Upper lobe of left lung (tissue), 4 donors: ENCODE measurements at regions not wholly inside any gene's neighbourhood (a gene's known extent, or its start where the extent isn't known, plus 50 kb on each side); places are given as distances from the start of the nearest gene placed in this dataset.

Experiments used
- EP300 ChIP-seq, 4 donors: sonication (generic); formaldehyde crosslinking; IDR thresholded peaks; one replicate each; pipeline ENCODE4 v1.5.1; 2017; ENCODE audit warnings: antibody characterized with exemption in 4 of 4, control low read depth in 2 of 4
- TF ChIP-seq, protein P1 (sequence below), 6 experiments: fragments of 450-650 bp in 4 of 6; fragments of 200-600 bp in 2 of 6; sonication (generic) in 2 of 6; IDR thresholded peaks; one replicate each; pipeline ENCODE4 v1.5.1; 2016 to 2019; ENCODE audit warnings: antibody characterized with exemption in 6 of 6

DNA sequence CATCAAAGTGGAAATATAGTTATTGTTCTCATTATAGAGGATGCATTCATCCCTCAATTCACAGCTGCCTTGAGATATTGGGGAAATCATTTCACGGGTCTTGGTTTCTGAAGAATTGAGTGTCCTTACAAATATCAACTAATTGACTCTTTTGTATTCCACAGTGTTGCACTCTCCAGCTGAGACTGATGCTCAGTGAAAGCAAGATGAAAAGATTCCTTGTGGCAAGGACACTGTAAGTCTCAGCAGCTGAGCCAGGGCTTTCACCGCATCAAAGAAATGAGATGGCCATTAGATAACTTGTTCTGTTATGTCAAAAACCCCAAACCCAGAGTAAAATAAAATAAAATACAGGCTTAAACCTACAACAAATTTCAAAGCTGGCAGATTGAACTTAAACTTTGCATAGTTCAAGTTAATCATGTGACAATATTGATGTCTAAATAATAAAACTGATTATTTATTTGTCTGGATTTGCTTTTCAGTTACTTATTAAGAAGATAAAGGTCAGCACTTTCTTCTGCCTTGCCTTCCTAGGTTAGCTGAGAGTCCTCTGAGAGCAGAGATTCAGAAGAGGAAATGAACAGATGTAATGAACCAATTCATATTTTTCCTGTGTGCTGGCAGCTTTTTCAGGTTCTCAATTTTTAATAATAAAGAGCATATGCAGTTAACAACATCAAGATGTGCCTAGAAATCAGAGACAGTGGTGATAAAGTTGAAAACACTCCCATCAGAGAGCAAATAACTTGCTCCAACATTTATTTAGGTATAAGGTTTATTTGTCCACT lies 82.4 kb upstream of the SMLR1 start:
- TF ChIP-seq, protein P1, sequence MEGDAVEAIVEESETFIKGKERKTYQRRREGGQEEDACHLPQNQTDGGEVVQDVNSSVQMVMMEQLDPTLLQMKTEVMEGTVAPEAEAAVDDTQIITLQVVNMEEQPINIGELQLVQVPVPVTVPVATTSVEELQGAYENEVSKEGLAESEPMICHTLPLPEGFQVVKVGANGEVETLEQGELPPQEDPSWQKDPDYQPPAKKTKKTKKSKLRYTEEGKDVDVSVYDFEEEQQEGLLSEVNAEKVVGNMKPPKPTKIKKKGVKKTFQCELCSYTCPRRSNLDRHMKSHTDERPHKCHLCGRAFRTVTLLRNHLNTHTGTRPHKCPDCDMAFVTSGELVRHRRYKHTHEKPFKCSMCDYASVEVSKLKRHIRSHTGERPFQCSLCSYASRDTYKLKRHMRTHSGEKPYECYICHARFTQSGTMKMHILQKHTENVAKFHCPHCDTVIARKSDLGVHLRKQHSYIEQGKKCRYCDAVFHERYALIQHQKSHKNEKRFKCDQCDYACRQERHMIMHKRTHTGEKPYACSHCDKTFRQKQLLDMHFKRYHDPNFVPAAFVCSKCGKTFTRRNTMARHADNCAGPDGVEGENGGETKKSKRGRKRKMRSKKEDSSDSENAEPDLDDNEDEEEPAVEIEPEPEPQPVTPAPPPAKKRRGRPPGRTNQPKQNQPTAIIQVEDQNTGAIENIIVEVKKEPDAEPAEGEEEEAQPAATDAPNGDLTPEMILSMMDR (IDR thresholded peaks at IDR 0.05) = no peak
- no peak for TF ChIP-seq EP300 (IDR thresholded peaks at IDR 0.05)
